ENCODE measurements at regions not wholly inside any gene's neighbourhood (a gene's known extent, or its start where the extent isn't known, plus 50 kb on each side); places are given as distances from the start of the nearest gene placed in this dataset.

DNA sequence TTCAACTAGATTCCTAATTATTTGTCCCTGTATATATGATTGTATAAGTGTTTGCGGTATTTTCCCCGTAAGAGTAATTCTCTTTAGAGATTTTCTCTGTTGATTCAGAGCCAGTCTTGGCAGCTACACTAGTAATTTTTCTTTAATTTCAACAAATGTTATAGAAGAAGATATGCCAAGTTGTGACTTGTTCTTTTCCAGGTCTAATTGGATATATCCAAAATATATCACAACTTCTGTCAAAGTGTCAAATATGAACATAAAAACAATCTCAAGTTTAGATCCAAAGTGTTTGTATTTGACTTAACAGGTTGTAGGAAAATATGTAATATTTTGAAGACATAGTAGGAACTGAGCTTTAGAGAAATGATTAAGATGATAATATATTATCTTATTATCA is 733.9 kb upstream of the SLITRK5 start:
- DNase-seq (ENCODE audit: low spot score): no peak
- Mint-ChIP-seq H3K36me3 (peaks cover 18% of the 10 kb centered on the region), H3K27me3 (ENCODE audit: insufficient read depth, low read depth) (peaks cover 2% of the 10 kb centered on the region), H3K4me3 (no peak overlapping the region), H3K27ac (no peak overlapping the region), H3K9me3 (peaks cover 11% of the 10 kb centered on the region), H3K4me1 (peaks cover 17% of the 10 kb centered on the region)
- no peaks in the 10 kb centered on the region for H3K27me3 ChIP-seq
- H3K79me2 ChIP-seq (ENCODE audit: low read depth): no peaks in the 10 kb centered on the region
- H3K9me3 ChIP-seq (ENCODE audit: low read depth): no peaks in the 10 kb centered on the region
- H3K36me3 ChIP-seq: no peaks in the 10 kb centered on the region
- H2AFZ ChIP-seq (replicated peaks): no peak overlapping the region
- H3K4me1 ChIP-seq: peaks cover 13% of the 10 kb centered on the region
- H3K9ac ChIP-seq: no peak overlapping the region
- H3F3A ChIP-seq (ENCODE audit: low read depth): peaks cover 11% of the 10 kb centered on the region
- no peak overlapping the region for H3K27ac ChIP-seq
- H3K4me2 ChIP-seq: no peak overlapping the region
- H3K4me3 ChIP-seq: no peak overlapping the region
- TF ChIP-seq, protein P1, sequence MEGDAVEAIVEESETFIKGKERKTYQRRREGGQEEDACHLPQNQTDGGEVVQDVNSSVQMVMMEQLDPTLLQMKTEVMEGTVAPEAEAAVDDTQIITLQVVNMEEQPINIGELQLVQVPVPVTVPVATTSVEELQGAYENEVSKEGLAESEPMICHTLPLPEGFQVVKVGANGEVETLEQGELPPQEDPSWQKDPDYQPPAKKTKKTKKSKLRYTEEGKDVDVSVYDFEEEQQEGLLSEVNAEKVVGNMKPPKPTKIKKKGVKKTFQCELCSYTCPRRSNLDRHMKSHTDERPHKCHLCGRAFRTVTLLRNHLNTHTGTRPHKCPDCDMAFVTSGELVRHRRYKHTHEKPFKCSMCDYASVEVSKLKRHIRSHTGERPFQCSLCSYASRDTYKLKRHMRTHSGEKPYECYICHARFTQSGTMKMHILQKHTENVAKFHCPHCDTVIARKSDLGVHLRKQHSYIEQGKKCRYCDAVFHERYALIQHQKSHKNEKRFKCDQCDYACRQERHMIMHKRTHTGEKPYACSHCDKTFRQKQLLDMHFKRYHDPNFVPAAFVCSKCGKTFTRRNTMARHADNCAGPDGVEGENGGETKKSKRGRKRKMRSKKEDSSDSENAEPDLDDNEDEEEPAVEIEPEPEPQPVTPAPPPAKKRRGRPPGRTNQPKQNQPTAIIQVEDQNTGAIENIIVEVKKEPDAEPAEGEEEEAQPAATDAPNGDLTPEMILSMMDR (IDR thresholded peaks at IDR 0.05): no peak
- TF ChIP-seq EZH2phosphoT487 (IDR thresholded peaks at IDR 0.05): no peak
- no peak for TF ChIP-seq EZH2 (IDR thresholded peaks at IDR 0.05)
- H4K20me1 ChIP-seq (ENCODE audit: low read depth): no peaks in the 10 kb centered on the region

DNA sequence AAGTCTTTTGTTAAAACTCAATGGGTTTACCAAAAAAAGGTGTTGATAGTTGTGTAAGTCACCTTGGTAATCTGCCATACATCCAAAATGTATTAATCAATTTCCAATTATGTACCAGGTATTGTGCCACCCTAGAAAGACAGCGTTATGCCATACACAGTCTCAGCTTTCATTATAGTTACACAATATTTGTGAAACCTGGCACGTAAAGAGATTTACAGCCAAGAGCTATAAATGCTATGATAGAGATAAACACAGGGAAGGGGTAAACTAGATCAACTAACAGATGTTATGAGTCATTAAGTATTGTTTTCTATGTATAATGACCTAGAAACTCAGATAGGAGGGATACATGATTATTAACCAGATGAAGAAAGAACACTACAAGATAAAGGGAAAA is 725.6 kb upstream of the SLITRK5 start:
- peaks cover 2% of the 10 kb centered on the region for H3K27me3 Mint-ChIP-seq (ENCODE audit: insufficient read depth, low read depth)
- no peak overlapping the region for H3K9ac ChIP-seq
- TF ChIP-seq, protein P1 (IDR thresholded peaks at IDR 0.05): no peak
- TF ChIP-seq EZH2 (IDR thresholded peaks at IDR 0.05): no peak
- no peak for TF ChIP-seq EZH2phosphoT487 (IDR thresholded peaks at IDR 0.05)
- H3K36me3 Mint-ChIP-seq: peaks cover 7% of the 10 kb centered on the region
- H3K27me3 ChIP-seq: no peaks in the 10 kb centered on the region
- H3F3A ChIP-seq (ENCODE audit: low read depth): no peaks in the 10 kb centered on the region
- no peak overlapping the region for H3K4me3 ChIP-seq
- no peak overlapping the region for H3K4me3 Mint-ChIP-seq
- no peak for DNase-seq (ENCODE audit: low spot score)
- H3K9me3 ChIP-seq (ENCODE audit: low read depth): no peaks in the 10 kb centered on the region
- no peak overlapping the region for H2AFZ ChIP-seq (replicated peaks)
- no peaks in the 10 kb centered on the region for H3K4me1 ChIP-seq
- H3K27ac ChIP-seq: no peak overlapping the region
- no peaks in the 10 kb centered on the region for H3K79me2 ChIP-seq (ENCODE audit: low read depth)
- no peaks in the 10 kb centered on the region for H3K4me1 Mint-ChIP-seq
- no peaks in the 10 kb centered on the region for H3K36me3 ChIP-seq
- no peak overlapping the region for H3K4me2 ChIP-seq
- H3K9me3 Mint-ChIP-seq: peaks cover 18% of the 10 kb centered on the region
- H4K20me1 ChIP-seq (ENCODE audit: low read depth): no peaks in the 10 kb centered on the region
- no peak overlapping the region for H3K27ac Mint-ChIP-seq

DNA sequence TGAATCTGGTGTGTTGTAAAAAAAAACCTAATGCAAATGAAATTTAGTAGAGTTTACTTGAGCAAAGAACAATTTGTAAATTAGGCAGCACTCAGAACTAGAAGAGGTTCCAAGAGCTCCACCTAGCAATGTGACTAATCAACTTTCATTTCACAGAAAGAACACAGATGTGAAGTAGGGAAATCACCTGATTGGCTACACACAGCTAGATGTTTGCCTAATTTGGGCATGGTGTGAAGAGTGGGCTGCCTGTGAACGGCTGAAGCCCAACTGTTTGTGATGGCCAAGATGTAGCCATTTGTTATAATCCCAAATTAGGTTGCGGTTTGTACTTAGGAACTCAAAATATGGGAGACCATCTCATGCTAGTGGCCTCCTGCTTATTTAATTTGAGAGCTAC is 724.4 kb upstream of the SLITRK5 start:
- Histone ChIP-seq H3F3A (ENCODE audit: low read depth) (no peaks in the 10 kb centered on the region), H3K79me2 (ENCODE audit: low read depth) (no peaks in the 10 kb centered on the region), H3K4me3 (no peak overlapping the region), H3K36me3 (no peaks in the 10 kb centered on the region), H3K9ac (no peak overlapping the region), H2AFZ (replicated peaks) (no peak overlapping the region), H3K9me3 (ENCODE audit: low read depth) (no peaks in the 10 kb centered on the region), H3K4me2 (no peak overlapping the region), H3K4me1 (no peaks in the 10 kb centered on the region), H3K27ac (no peak overlapping the region), H3K27me3 (no peaks in the 10 kb centered on the region), H4K20me1 (ENCODE audit: low read depth) (no peaks in the 10 kb centered on the region)
- Mint-ChIP-seq H3K4me1 (no peaks in the 10 kb centered on the region), H3K36me3 (peaks cover 4% of the 10 kb centered on the region), H3K9me3 (peaks cover 13% of the 10 kb centered on the region), H3K27ac (no peak overlapping the region), H3K27me3 (ENCODE audit: insufficient read depth, low read depth) (no peaks in the 10 kb centered on the region), H3K4me3 (no peak overlapping the region)
- DNase-seq (ENCODE audit: low spot score): no peak
- no peak for TF ChIP-seq EZH2phosphoT487 (IDR thresholded peaks at IDR 0.05)
- no peak for TF ChIP-seq EZH2 (IDR thresholded peaks at IDR 0.05)
- TF ChIP-seq, protein P1 (IDR thresholded peaks at IDR 0.05): no peak

Data from neural progenitor cell (in vitro differentiated cells).